GM12878 (cell line): ENCODE measurements at regions not wholly inside any gene's neighbourhood (a gene's known extent, or its start where the extent isn't known, plus 50 kb on each side); places are given as distances from the start of the nearest gene placed in this dataset.

Experiments
- EP300 ChIP-seq, 2 experiments: fragments of 150-350 bp in 1 of 2; IDR thresholded peaks; 2 replicates each; pipeline ENCODE4 v1.6.1; 2011 to 2012; ENCODE audit warnings: low read depth in 2 of 2, low read length in 2 of 2, borderline replicate concordance in 1 of 2, improper control_type of control experiment in 1 of 2, inconsistent platforms in 1 of 2; ENCODE audit not compliant: control insufficient read depth in 1 of 2
- EZH2 ChIP-seq: IDR thresholded peaks from 2 replicates; pipeline ENCODE4 v1.6.1; 2012; ENCODE audit warnings: low read depth, mild to moderate bottlenecking, control low read depth, inconsistent platforms, low read length, borderline replicate concordance; ENCODE audit not compliant: control insufficient read depth
- FOXM1 ChIP-seq: IDR thresholded peaks from 2 replicates; pipeline ENCODE4 v1.6.1; 2012; ENCODE audit warnings: low read depth, mild to moderate bottlenecking, inconsistent platforms, low read length, moderate library complexity
- POLR2A ChIP-seq: IDR thresholded peaks from 2 replicates; pipeline ENCODE4 v1.6.1; 2011; ENCODE audit warnings: low read depth, mild to moderate bottlenecking, low read length
- RAD21 ChIP-seq: IDR thresholded peaks from 2 replicates; pipeline ENCODE4 v1.6.1; 2011; ENCODE audit warnings: mild to moderate bottlenecking, low read depth, low read length, moderate library complexity; ENCODE audit not compliant: insufficient read depth
- YY1 ChIP-seq: IDR thresholded peaks from 2 replicates; pipeline ENCODE4 v1.6.1; 2011; ENCODE audit warnings: low read depth, mild to moderate bottlenecking, low read length

DNA sequence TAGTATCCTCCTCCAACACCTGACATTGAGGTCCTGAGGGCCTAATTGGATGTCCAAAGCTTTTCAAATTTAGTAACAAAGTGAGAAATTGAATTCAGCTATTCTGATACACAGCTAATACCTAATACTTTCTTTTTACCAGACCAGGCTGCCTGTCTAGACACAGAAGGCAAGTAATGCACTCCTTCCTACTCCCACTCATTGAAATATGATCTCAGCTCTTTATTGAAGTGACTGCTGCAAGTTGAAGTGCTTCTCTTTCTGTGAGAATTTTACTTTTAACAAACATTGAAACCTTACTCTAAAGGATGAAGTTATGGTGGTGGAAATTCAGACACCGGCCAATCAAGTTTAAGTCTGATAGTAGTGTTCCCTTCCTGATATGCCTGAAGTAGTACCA, 90.8 kb upstream of the OGFRL1 start:
- no peak for TF ChIP-seq EP300 (IDR thresholded peaks at IDR 0.05; ENCODE audit: borderline replicate concordance in 1 of 2, control insufficient read depth in 1 of 2, low read depth in 2 of 2, low read length in 2 of 2)
- no peak for TF ChIP-seq EZH2
- no peak for TF ChIP-seq FOXM1
- TF ChIP-seq YY1: no peak
- TF ChIP-seq POLR2A: no peak
- no peak for TF ChIP-seq RAD21
